SK-N-SH treated with all-trans-retinoic acid at 6 μM for 48 hours (cell line): ENCODE measurements at regions not wholly inside any gene's neighbourhood (a gene's known extent, or its start where the extent isn't known, plus 50 kb on each side); places are given as distances from the start of the nearest gene placed in this dataset.

Experiments
- ATAC-seq: fragments of 200-7000 bp; cut with Tn5 transposase; 3 replicates; pipeline ENCODE4 v1.9.1; 2020; ENCODE audit warnings: mild to moderate bottlenecking, moderate library complexity
- ARNTL ChIP-seq: fragments of 450-650 bp; formaldehyde crosslinking; IDR thresholded peaks from 2 replicates; pipeline ENCODE4 v1.5.0; 2020; ENCODE audit warnings: low read depth, mild to moderate bottlenecking, moderate library complexity, borderline replicate concordance
- BACH2 ChIP-seq: fragments of 250-450 bp; sonication (Bioruptor Pico); IDR thresholded peaks from 2 replicates; pipeline ENCODE4 v1.9.0; 2021; ENCODE audit warnings: mild to moderate bottlenecking, borderline replicate concordance
- CSDC2 ChIP-seq: fragments of 250-450 bp; sonication (Bioruptor Pico); IDR thresholded peaks from 2 replicates; pipeline ENCODE4 v1.5.0; 2020; ENCODE audit warnings: mild to moderate bottlenecking, moderate library complexity
- ESRRG ChIP-seq: fragments of 250-450 bp; sonication (Bioruptor Pico); IDR thresholded peaks from 2 replicates; pipeline ENCODE4 v1.6.1; 2021; ENCODE audit warnings: mild to moderate bottlenecking
- GLIS3 ChIP-seq: fragments of 250-450 bp; sonication (Bioruptor Pico); IDR thresholded peaks from 2 replicates; pipeline ENCODE4 v1.5.0; 2020; ENCODE audit warnings: mild to moderate bottlenecking, moderate library complexity
- ISL1 ChIP-seq: fragments of 250-450 bp; sonication (Bioruptor Pico); IDR thresholded peaks from 2 replicates; pipeline ENCODE4 v2.1.2; 2022; ENCODE audit warnings: mild to moderate bottlenecking, moderate library complexity
- OSR1 ChIP-seq: fragments of 250-450 bp; sonication (Bioruptor Pico); IDR thresholded peaks from 2 replicates; pipeline ENCODE4 v1.8.0; 2022; ENCODE audit warnings: moderate library complexity, mild to moderate bottlenecking, inconsistent platforms
- PPARA ChIP-seq: fragments of 250-450 bp; sonication (Bioruptor Pico); IDR thresholded peaks from 2 replicates; pipeline ENCODE4 v1.5.0; 2020; ENCODE audit warnings: mild to moderate bottlenecking, borderline replicate concordance
- RARB ChIP-seq: fragments of 250-450 bp; sonication (Bioruptor Pico); IDR thresholded peaks from 2 replicates; pipeline ENCODE4 v1.8.0; 2021; ENCODE audit warnings: mild to moderate bottlenecking, moderate library complexity
- SNAI2 ChIP-seq: fragments of 250-450 bp; sonication (Bioruptor Pico); IDR thresholded peaks from 2 replicates; pipeline ENCODE4 v1.5.0; 2020; ENCODE audit warnings: mild to moderate bottlenecking, moderate library complexity
- TCF4 ChIP-seq: fragments of 250-450 bp; sonication (Bioruptor Pico); IDR thresholded peaks from 2 replicates; pipeline ENCODE4 v1.8.0; 2021; ENCODE audit warnings: mild to moderate bottlenecking, moderate library complexity, borderline replicate concordance
- ZC3H10 ChIP-seq: fragments of 250-450 bp; sonication (Bioruptor Pico); IDR thresholded peaks from 2 replicates; pipeline ENCODE4 v1.5.1; 2021; ENCODE audit warnings: mild to moderate bottlenecking, moderate library complexity
- ZFP3 ChIP-seq: fragments of 250-450 bp; sonication (Bioruptor Pico); IDR thresholded peaks from 2 replicates; pipeline ENCODE4 v1.5.0; 2020; ENCODE audit warnings: mild to moderate bottlenecking, moderate library complexity
- ZFP30 ChIP-seq: fragments of 450-650 bp; formaldehyde crosslinking; IDR thresholded peaks from 2 replicates; pipeline ENCODE4 v1.5.0; 2022; ENCODE audit warnings: mild to moderate bottlenecking, moderate library complexity
- ZNF565 ChIP-seq: fragments of 450-650 bp; formaldehyde crosslinking; conservative IDR thresholded peaks from 2 replicates; pipeline ENCODE4 v1.5.0; 2020; ENCODE audit warnings: low read depth, mild to moderate bottlenecking, moderate library complexity
- ZNF70 ChIP-seq: fragments of 450-650 bp; formaldehyde crosslinking; IDR thresholded peaks from 2 replicates; pipeline ENCODE4 v1.5.0; 2020; ENCODE audit warnings: mild to moderate bottlenecking, moderate library complexity
- ZNF8 ChIP-seq: fragments of 450-650 bp; formaldehyde crosslinking; IDR thresholded peaks from 2 replicates; pipeline ENCODE4 v1.5.0; 2020; ENCODE audit warnings: mild to moderate bottlenecking, moderate library complexity
- TF ChIP-seq, protein P1 (sequence below): fragments of 250-450 bp; sonication (Bioruptor Pico); IDR thresholded peaks from 2 replicates; pipeline ENCODE4 v1.5.1; 2021; ENCODE audit warnings: mild to moderate bottlenecking, moderate library complexity
- TF ChIP-seq, protein P2 (sequence below): fragments of 250-450 bp; sonication (Bioruptor Pico); IDR thresholded peaks from 2 replicates; pipeline ENCODE4 v1.8.0; 2020; ENCODE audit warnings: mild to moderate bottlenecking, moderate library complexity, borderline replicate concordance
- TF ChIP-seq, protein P3 (sequence below): fragments of 250-450 bp; sonication (Bioruptor Pico); IDR thresholded peaks from 2 replicates; pipeline ENCODE4 v1.8.0; 2021; ENCODE audit warnings: low read depth, mild to moderate bottlenecking, moderate library complexity, borderline replicate concordance
- TF ChIP-seq, protein P4 (sequence below): fragments of 250-450 bp; sonication (Bioruptor Pico); IDR thresholded peaks from 2 replicates; pipeline ENCODE4 v1.5.0; 2020; ENCODE audit warnings: mild to moderate bottlenecking, moderate library complexity
- TF ChIP-seq, protein P5 (sequence below): fragments of 250-450 bp; sonication (Bioruptor Pico); IDR thresholded peaks from 2 replicates; pipeline ENCODE4 v1.5.1; 2020; ENCODE audit warnings: low read depth, mild to moderate bottlenecking, moderate library complexity

DNA sequence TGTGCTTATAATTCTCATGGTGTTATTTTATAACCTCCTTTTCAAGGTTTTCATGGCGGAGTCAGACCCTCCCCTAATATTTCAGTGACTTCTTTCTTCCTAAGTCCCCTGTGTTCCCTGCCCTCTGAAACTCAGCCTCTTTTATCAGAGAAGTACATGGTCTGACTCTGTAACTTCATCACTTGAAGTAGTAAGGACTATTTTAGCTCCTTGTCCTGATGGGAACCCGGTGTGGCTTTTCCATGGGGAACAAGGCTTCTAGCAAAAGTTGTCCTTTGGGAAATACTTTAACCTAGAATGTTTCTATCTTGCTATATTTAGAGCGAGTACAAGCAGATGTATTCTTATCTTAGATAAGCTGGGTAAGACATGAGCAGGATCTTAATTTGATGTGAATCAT, 117.5 kb downstream of the TRIB2 start:
- no peak for ATAC-seq
- TF ChIP-seq CSDC2 (CRISPR knock-in tag): no peak
- TF ChIP-seq GLIS3 (CRISPR knock-in tag): no peak
- TF ChIP-seq BACH2 (CRISPR knock-in tag): no peak
- no peak for TF ChIP-seq ZNF8 (CRISPR knock-in tag)
- no peak for TF ChIP-seq ZNF565 (CRISPR knock-in tag)
- TF ChIP-seq, protein P1, sequence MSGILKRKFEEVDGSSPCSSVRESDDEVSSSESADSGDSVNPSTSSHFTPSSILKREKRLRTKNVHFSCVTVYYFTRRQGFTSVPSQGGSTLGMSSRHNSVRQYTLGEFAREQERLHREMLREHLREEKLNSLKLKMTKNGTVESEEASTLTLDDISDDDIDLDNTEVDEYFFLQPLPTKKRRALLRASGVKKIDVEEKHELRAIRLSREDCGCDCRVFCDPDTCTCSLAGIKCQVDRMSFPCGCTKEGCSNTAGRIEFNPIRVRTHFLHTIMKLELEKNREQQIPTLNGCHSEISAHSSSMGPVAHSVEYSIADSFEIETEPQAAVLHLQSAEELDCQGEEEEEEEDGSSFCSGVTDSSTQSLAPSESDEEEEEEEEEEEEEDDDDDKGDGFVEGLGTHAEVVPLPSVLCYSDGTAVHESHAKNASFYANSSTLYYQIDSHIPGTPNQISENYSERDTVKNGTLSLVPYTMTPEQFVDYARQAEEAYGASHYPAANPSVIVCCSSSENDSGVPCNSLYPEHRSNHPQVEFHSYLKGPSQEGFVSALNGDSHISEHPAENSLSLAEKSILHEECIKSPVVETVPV: no peak
- no peak for TF ChIP-seq ZC3H10 (CRISPR knock-in tag)
- no peak for TF ChIP-seq PPARA (CRISPR knock-in tag)
- no peak for TF ChIP-seq SNAI2 (CRISPR knock-in tag)
- no peak for TF ChIP-seq ZFP3 (CRISPR knock-in tag)
- TF ChIP-seq ZNF70 (CRISPR knock-in tag): no peak
- TF ChIP-seq RARB: no peak
- TF ChIP-seq ESRRG: no peak
- TF ChIP-seq, protein P2, sequence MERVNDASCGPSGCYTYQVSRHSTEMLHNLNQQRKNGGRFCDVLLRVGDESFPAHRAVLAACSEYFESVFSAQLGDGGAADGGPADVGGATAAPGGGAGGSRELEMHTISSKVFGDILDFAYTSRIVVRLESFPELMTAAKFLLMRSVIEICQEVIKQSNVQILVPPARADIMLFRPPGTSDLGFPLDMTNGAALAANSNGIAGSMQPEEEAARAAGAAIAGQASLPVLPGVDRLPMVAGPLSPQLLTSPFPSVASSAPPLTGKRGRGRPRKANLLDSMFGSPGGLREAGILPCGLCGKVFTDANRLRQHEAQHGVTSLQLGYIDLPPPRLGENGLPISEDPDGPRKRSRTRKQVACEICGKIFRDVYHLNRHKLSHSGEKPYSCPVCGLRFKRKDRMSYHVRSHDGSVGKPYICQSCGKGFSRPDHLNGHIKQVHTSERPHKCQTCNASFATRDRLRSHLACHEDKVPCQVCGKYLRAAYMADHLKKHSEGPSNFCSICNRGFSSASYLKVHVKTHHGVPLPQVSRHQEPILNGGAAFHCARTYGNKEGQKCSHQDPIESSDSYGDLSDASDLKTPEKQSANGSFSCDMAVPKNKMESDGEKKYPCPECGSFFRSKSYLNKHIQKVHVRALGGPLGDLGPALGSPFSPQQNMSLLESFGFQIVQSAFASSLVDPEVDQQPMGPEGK (CRISPR knock-in tag): no peak
- TF ChIP-seq ISL1 (CRISPR knock-in tag): no peak
- TF ChIP-seq, protein P3, sequence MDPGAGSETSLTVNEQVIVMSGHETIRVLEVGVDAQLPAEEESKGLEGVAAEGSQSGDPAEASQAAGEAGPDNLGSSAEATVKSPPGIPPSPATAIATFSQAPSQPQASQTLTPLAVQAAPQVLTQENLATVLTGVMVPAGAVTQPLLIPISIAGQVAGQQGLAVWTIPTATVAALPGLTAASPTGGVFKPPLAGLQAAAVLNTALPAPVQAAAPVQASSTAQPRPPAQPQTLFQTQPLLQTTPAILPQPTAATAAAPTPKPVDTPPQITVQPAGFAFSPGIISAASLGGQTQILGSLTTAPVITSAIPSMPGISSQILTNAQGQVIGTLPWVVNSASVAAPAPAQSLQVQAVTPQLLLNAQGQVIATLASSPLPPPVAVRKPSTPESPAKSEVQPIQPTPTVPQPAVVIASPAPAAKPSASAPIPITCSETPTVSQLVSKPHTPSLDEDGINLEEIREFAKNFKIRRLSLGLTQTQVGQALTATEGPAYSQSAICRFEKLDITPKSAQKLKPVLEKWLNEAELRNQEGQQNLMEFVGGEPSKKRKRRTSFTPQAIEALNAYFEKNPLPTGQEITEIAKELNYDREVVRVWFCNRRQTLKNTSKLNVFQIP (CRISPR knock-in tag): no peak
- TF ChIP-seq, all 23 proteins: peak for 0

DNA sequence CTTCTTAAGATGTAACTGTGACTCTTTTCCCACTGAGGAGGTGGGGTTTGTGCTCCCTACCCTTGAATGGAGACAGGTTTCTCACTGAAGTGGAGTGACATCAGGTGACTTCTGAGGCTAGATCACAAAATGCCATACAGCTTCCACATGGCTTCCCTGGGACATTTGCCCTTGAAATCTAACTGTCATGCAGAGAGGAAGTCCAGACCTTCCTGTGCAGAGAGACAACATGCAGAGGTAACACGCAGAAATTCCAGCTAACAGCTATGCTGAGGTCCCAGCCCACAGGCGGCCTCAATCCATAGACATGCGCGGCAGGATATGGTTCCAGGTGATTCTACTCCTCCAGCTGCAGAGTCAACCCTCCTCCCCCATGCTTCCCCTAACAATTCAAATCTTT, 119.0 kb downstream of the TRIB2 start:
- no peak for ATAC-seq
- TF ChIP-seq, protein P3 (CRISPR knock-in tag): no peak
- TF ChIP-seq OSR1 (CRISPR knock-in tag) (no peak), ESRRG (no peak), RARB (no peak), ARNTL (CRISPR knock-in tag) (no peak), ZFP30 (CRISPR knock-in tag) (no peak), ZNF70 (CRISPR knock-in tag) (no peak), TCF4 (no peak), BACH2 (CRISPR knock-in tag) (no peak), GLIS3 (CRISPR knock-in tag) (no peak), ISL1 (CRISPR knock-in tag) (no peak), CSDC2 (CRISPR knock-in tag) (no peak), PPARA (CRISPR knock-in tag) (no peak), SNAI2 (CRISPR knock-in tag) (no peak), ZC3H10 (CRISPR knock-in tag) (no peak), ZNF8 (CRISPR knock-in tag) (no peak)
- TF ChIP-seq, protein P2 (CRISPR knock-in tag): no peak
- TF ChIP-seq, protein P4, sequence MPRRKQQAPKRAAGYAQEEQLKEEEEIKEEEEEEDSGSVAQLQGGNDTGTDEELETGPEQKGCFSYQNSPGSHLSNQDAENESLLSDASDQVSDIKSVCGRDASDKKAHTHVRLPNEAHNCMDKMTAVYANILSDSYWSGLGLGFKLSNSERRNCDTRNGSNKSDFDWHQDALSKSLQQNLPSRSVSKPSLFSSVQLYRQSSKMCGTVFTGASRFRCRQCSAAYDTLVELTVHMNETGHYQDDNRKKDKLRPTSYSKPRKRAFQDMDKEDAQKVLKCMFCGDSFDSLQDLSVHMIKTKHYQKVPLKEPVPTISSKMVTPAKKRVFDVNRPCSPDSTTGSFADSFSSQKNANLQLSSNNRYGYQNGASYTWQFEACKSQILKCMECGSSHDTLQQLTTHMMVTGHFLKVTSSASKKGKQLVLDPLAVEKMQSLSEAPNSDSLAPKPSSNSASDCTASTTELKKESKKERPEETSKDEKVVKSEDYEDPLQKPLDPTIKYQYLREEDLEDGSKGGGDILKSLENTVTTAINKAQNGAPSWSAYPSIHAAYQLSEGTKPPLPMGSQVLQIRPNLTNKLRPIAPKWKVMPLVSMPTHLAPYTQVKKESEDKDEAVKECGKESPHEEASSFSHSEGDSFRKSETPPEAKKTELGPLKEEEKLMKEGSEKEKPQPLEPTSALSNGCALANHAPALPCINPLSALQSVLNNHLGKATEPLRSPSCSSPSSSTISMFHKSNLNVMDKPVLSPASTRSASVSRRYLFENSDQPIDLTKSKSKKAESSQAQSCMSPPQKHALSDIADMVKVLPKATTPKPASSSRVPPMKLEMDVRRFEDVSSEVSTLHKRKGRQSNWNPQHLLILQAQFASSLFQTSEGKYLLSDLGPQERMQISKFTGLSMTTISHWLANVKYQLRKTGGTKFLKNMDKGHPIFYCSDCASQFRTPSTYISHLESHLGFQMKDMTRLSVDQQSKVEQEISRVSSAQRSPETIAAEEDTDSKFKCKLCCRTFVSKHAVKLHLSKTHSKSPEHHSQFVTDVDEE (CRISPR knock-in tag): no peak
- TF ChIP-seq, protein P1: no peak
- TF ChIP-seq, protein P5, sequence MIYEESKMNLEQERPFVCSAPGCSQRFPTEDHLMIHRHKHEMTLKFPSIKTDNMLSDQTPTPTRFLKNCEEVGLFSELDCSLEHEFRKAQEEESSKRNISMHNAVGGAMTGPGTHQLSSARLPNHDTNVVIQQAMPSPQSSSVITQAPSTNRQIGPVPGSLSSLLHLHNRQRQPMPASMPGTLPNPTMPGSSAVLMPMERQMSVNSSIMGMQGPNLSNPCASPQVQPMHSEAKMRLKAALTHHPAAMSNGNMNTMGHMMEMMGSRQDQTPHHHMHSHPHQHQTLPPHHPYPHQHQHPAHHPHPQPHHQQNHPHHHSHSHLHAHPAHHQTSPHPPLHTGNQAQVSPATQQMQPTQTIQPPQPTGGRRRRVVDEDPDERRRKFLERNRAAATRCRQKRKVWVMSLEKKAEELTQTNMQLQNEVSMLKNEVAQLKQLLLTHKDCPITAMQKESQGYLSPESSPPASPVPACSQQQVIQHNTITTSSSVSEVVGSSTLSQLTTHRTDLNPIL: no peak
